ENCODE measurements at regions not wholly inside any gene's neighbourhood (a gene's known extent, or its start where the extent isn't known, plus 50 kb on each side); places are given as distances from the start of the nearest gene placed in this dataset.

DNA sequence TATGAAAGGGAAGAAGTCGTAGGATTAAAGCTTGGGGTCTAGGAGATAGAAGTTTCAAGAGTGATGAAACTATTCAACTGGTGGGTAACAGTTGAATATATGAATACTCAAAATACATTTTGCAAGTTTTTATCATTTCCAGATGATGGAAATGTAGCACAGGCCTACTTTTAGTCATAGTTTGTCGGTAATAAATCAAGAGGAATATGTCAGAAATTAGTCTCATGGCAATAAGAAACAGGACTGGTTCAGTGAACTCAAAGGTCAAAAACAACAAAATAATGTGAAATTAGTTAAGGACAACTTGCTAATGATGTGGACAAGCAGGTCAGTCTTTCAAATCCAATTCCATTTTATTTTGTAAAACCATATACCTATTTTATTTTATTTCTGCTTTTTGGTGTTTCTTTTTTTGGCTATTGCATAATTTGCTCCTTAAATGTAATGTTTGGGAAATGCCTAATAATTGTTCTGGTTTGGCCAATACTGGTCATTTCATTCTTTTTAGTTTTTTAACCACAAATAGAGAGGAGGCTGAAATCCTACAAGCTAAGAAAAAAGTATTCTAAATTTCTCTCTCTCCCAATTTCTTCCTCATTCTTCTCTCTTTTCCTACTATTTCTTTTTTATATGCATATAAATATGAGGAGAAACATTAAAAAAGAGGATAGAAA lies 195.2 kb upstream of the ARHGEF26 start:
- no peak for TF ChIP-seq POLR2A (IDR thresholded peaks at IDR 0.05)
- TF ChIP-seq, protein P1, sequence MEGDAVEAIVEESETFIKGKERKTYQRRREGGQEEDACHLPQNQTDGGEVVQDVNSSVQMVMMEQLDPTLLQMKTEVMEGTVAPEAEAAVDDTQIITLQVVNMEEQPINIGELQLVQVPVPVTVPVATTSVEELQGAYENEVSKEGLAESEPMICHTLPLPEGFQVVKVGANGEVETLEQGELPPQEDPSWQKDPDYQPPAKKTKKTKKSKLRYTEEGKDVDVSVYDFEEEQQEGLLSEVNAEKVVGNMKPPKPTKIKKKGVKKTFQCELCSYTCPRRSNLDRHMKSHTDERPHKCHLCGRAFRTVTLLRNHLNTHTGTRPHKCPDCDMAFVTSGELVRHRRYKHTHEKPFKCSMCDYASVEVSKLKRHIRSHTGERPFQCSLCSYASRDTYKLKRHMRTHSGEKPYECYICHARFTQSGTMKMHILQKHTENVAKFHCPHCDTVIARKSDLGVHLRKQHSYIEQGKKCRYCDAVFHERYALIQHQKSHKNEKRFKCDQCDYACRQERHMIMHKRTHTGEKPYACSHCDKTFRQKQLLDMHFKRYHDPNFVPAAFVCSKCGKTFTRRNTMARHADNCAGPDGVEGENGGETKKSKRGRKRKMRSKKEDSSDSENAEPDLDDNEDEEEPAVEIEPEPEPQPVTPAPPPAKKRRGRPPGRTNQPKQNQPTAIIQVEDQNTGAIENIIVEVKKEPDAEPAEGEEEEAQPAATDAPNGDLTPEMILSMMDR (IDR thresholded peaks at IDR 0.05): no peak
- TF ChIP-seq POLR2AphosphoS5 (IDR thresholded peaks at IDR 0.05): no peak

Data from breast epithelium (tissue), 3 donors.